NB4 (cell line): ENCODE measurements at regions not wholly inside any gene's neighbourhood (a gene's known extent, or its start where the extent isn't known, plus 50 kb on each side); places are given as distances from the start of the nearest gene placed in this dataset.

Source experiments
- DNase-seq: peaks from one replicate; pipeline ENCODE4 v3.0.0; 2010; ENCODE audit warnings: low read depth
- H3K4me3 ChIP-seq: one replicate; pipeline ENCODE4 v1.5.1; 2011; ENCODE audit warnings: mild to moderate bottlenecking, low read depth, low read length, moderate library complexity
- CTCF ChIP-seq: IDR thresholded peaks from one replicate; pipeline ENCODE4 v1.5.1; 2012; ENCODE audit warnings: low read depth, low read length
- MAX ChIP-seq: IDR thresholded peaks from 2 replicates; pipeline ENCODE4 v1.6.1; 2011; ENCODE audit warnings: low read depth, low read length
- MYC ChIP-seq: IDR thresholded peaks from 2 replicates; pipeline ENCODE4 v1.6.1; 2011; ENCODE audit warnings: low read depth, low read length
- POLR2A ChIP-seq: IDR thresholded peaks from 2 replicates; pipeline ENCODE4 v1.6.1; 2011; ENCODE audit warnings: mild to moderate bottlenecking; ENCODE audit not compliant: insufficient read length; ENCODE audit errors: extremely low read depth

- no peak for TF ChIP-seq POLR2A
- TF ChIP-seq CTCF, result no peak
- no peak for TF ChIP-seq MYC
- TF ChIP-seq MAX, result no peak
- DNase-seq, result no peak
- no peak overlapping the region for H3K4me3 ChIP-seq
Observed at GRCh38 chr7:25762511-25763462, 389.2 kb upstream of the NFE2L3 start.

GRCh38 chr7:25763463-25763860 lies 388.5 kb upstream of the NFE2L3 start:
- no peak overlapping the region for H3K4me3 ChIP-seq
- no peak for DNase-seq
- TF ChIP-seq CTCF (no peak), MYC (no peak), POLR2A (no peak), MAX (no peak)

- no peak for DNase-seq
- H3K4me3 ChIP-seq, result no peak overlapping the region
- no peak for TF ChIP-seq POLR2A
- TF ChIP-seq MYC, result no peak
- TF ChIP-seq CTCF, result no peak
- no peak for TF ChIP-seq MAX
Observed at GRCh38 chr7:25765110-25765655, 386.8 kb upstream of the NFE2L3 start.

- TF ChIP-seq MYC (no peak), POLR2A (no peak), CTCF (no peak), MAX (no peak)
Observed at GRCh38 chr7:25770235-25770634, 381.8 kb upstream of the NFE2L3 start.

GRCh38 chr7:25770670-25771069 lies 381.3 kb upstream of the NFE2L3 start:
- no peak overlapping the region for H3K4me3 ChIP-seq
- no peak for TF ChIP-seq MYC
- no peak for DNase-seq

More at GRCh38 chr7:25770235-25770634, 381.8 kb upstream of the NFE2L3 start:
- no peak overlapping the region for H3K4me3 ChIP-seq
- no peak for DNase-seq

GRCh38 chr7:25771491-25771890 lies 380.5 kb upstream of the NFE2L3 start:
- H3K4me3 ChIP-seq, result no peak overlapping the region
- DNase-seq, result no peak
- TF ChIP-seq MAX (no peak), CTCF (no peak), POLR2A (no peak), MYC (no peak)
